ENCODE measurements at regions not wholly inside any gene's neighbourhood (a gene's known extent, or its start where the extent isn't known, plus 50 kb on each side); places are given as distances from the start of the nearest gene placed in this dataset.

GRCh38 chr14:101216366-101217079 lies 313.0 kb upstream of the RTL1 start:
- no peak for TF ChIP-seq CTCF (IDR thresholded peaks at IDR 0.05; ENCODE audit: low read length)
- no peak for TF ChIP-seq EZH2phosphoT487 (IDR thresholded peaks at IDR 0.05; ENCODE audit: low read length)

All from MM.1S (cell line).